GM23338 (cell line): ENCODE measurements at regions not wholly inside any gene's neighbourhood (a gene's known extent, or its start where the extent isn't known, plus 50 kb on each side); places are given as distances from the start of the nearest gene placed in this dataset.
A peak's percentile ranks its signal among the peaks of the same experiment; 100 is the strongest.

Experiments used
- ATAC-seq: fragments of 200-7000 bp; cut with Tn5 transposase; 3 replicates; pipeline ENCODE4 v1.9.1; 2020
- DNase-seq: peaks from one replicate; pipeline ENCODE4 v3.0.0-alpha.2; 2015; ENCODE audit warnings: low spot score
- H2AFZ ChIP-seq: fragments of 200-600 bp; sonication (generic); 2 replicates; pipeline ENCODE4 v1.8.0; 2016; ENCODE audit warnings: antibody characterized with exemption, mild to moderate bottlenecking, moderate library complexity
- H3F3A ChIP-seq: fragments of 200-600 bp; sonication (generic); replicated peaks from 2 replicates; pipeline ENCODE4 v1.8.0; 2017; ENCODE audit warnings: antibody characterized with exemption, mixed run types, low read depth
- H3K27ac ChIP-seq: fragments of 200-600 bp; sonication (generic); 2 replicates; pipeline ENCODE4 v1.6.1; 2016; ENCODE audit warnings: low read depth
- H3K27me3 ChIP-seq: fragments of 200-600 bp; sonication (generic); 2 replicates; pipeline ENCODE4 v1.8.0; 2016; ENCODE audit warnings: mild to moderate bottlenecking, mixed run types, moderate library complexity; ENCODE audit not compliant: insufficient read depth
- H3K36me3 ChIP-seq: fragments of 200-600 bp; sonication (generic); 2 replicates; pipeline ENCODE4 v1.8.0; 2016; ENCODE audit warnings: mild to moderate bottlenecking; ENCODE audit not compliant: insufficient read depth
- H3K4me1 ChIP-seq: fragments of 200-600 bp; sonication (generic); 2 replicates; pipeline ENCODE4 v1.8.0; 2016; ENCODE audit warnings: mild to moderate bottlenecking, moderate library complexity; ENCODE audit not compliant: insufficient read depth
- H3K4me2 ChIP-seq: fragments of 200-600 bp; sonication (generic); 2 replicates; pipeline ENCODE4 v1.7.1; 2017; ENCODE audit warnings: mixed run types
- H3K4me3 ChIP-seq: fragments of 200-600 bp; sonication (generic); 2 replicates; pipeline ENCODE4 v1.6.1; 2016; ENCODE audit warnings: mixed run types
- H3K79me2 ChIP-seq: fragments of 200-600 bp; sonication (generic); replicated peaks from 2 replicates; pipeline ENCODE4 v1.8.0; 2017; ENCODE audit warnings: mild to moderate bottlenecking; ENCODE audit not compliant: insufficient read depth
- H3K9me2 ChIP-seq: fragments of 200-600 bp; sonication (generic); 2 replicates; pipeline ENCODE4 v1.8.0; 2017; ENCODE audit not compliant: insufficient read depth
- H4K20me1 ChIP-seq: fragments of 200-600 bp; sonication (generic); replicated peaks from 2 replicates; pipeline ENCODE4 v1.8.0; 2017; ENCODE audit warnings: mild to moderate bottlenecking; ENCODE audit not compliant: insufficient read depth
- H3K27ac Mint-ChIP-seq: 2 replicates; pipeline ENCODE4 v1.8.0; 2020; ENCODE audit warnings: inconsistent platforms, mild to moderate bottlenecking, moderate library complexity, mixed read lengths
- H3K27me3 Mint-ChIP-seq: 3 replicates; pipeline ENCODE4 v1.8.0; 2022; ENCODE audit warnings: low read depth, mild to moderate bottlenecking, moderate library complexity, mixed read lengths, inconsistent platforms; ENCODE audit not compliant: insufficient read depth, poor library complexity
- H3K36me3 Mint-ChIP-seq: 3 replicates; pipeline ENCODE4 v1.8.0; 2021; ENCODE audit warnings: low read depth, mild to moderate bottlenecking, inconsistent platforms, moderate library complexity, mixed read lengths
- H3K4me1 Mint-ChIP-seq: 3 replicates; pipeline ENCODE4 v1.8.0; 2020; ENCODE audit warnings: mild to moderate bottlenecking, inconsistent platforms, mixed read lengths
- H3K4me3 Mint-ChIP-seq: 3 replicates; pipeline ENCODE4 v1.8.0; 2021; ENCODE audit warnings: moderate library complexity, mild to moderate bottlenecking, inconsistent platforms, mixed read lengths
- H3K9me3 Mint-ChIP-seq: 3 replicates; pipeline ENCODE4 v1.8.0; 2020; ENCODE audit warnings: moderate library complexity, mild to moderate bottlenecking, inconsistent platforms, mixed read lengths
- CREB1 ChIP-seq: fragments of 250-450 bp; sonication (Bioruptor Pico); IDR thresholded peaks from 2 replicates; pipeline ENCODE4 v1.5.0; 2020; ENCODE audit warnings: low read depth, mild to moderate bottlenecking, moderate library complexity
- CTCF ChIP-seq, 2 experiments: fragments of 200-600 bp in 1 of 2; sonication (generic) in 1 of 2; conservative IDR thresholded peaks; 2 replicates each; pipeline versions ENCODE4 v1.5.1 to v1.6.1; 2016 to 2017; ENCODE audit warnings: antibody characterized with exemption in 2 of 2, low read depth in 2 of 2, mild to moderate bottlenecking in 2 of 2, moderate library complexity in 1 of 2
- ETS1 ChIP-seq: IDR thresholded peaks from 2 replicates; pipeline ENCODE4 v1.6.1; 2016; ENCODE audit warnings: antibody characterized with exemption
- EZH2phosphoT487 ChIP-seq: fragments of 200-600 bp; sonication (generic); IDR thresholded peaks from one replicate; pipeline ENCODE4 v1.8.1; 2018; ENCODE audit warnings: antibody characterized with exemption; ENCODE audit not compliant: unreplicated experiment
- JUNB ChIP-seq: IDR thresholded peaks from one replicate; pipeline ENCODE4 v1.6.1; 2016; ENCODE audit warnings: antibody characterized with exemption; ENCODE audit not compliant: unreplicated experiment
- POLR2AphosphoS5 ChIP-seq: IDR thresholded peaks from 2 replicates; pipeline ENCODE4 v1.6.1; 2016; ENCODE audit warnings: antibody characterized with exemption, low read depth
- STAT1 ChIP-seq: IDR thresholded peaks from one replicate; pipeline ENCODE4 v1.6.1; 2016; ENCODE audit warnings: antibody characterized with exemption; ENCODE audit not compliant: unreplicated experiment
- ZNF114 ChIP-seq: fragments of 250-450 bp; sonication (Bioruptor Pico); IDR thresholded peaks from 2 replicates; pipeline ENCODE4 v1.5.0; 2020; ENCODE audit warnings: mild to moderate bottlenecking, moderate library complexity
- ZNF331 ChIP-seq: fragments of 250-450 bp; sonication (Bioruptor Pico); IDR thresholded peaks from 2 replicates; pipeline ENCODE4 v1.5.0; 2020; ENCODE audit warnings: low read depth, mild to moderate bottlenecking, moderate library complexity
- ZNF462 ChIP-seq: fragments of 250-450 bp; sonication (Bioruptor Pico); IDR thresholded peaks from 2 replicates; pipeline ENCODE4 v1.5.0; 2020; ENCODE audit warnings: mild to moderate bottlenecking, moderate library complexity

DNA sequence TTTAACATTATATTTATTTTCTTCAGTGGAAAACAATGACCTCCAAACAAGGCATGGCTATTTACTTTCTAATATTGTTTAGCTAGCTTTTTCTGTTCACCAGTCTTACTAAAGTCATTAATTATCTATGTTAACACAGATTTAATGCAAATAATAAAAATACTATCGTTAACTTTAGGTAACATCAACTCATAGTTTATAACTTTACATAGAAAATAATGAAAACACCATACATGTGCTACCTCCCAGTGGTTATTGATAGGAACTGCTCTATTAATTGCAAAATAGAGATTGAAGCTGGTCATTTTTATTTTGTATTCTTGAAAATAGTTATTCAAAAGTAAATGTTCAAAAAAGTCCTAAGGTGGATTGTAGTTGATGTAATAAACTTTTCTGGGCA lies 78.3 kb upstream of the HCN1 start:
- no peak for TF ChIP-seq JUNB
- no peak for TF ChIP-seq POLR2AphosphoS5
- TF ChIP-seq ETS1, result no peak
- peak in 1 of 2 experiments; percentile 74; a peak in 3 of 4 replicates for TF ChIP-seq CTCF (conservative IDR thresholded peaks at IDR 0.05; ENCODE audit: low read depth in 2 of 2)
- Mint-ChIP-seq H3K27me3 (no peaks in the 10 kb centered on the region), H3K36me3 (no peaks in the 10 kb centered on the region), H3K27ac (no peak overlapping the region), H3K4me3 (no peak overlapping the region), H3K9me3 (no peaks in the 10 kb centered on the region), H3K4me1 (no peaks in the 10 kb centered on the region)
- ATAC-seq (no peak), DNase-seq (peak; percentile 26)
- H3K9me2 ChIP-seq, result no peaks in the 10 kb centered on the region
- no peaks in the 10 kb centered on the region for H3F3A ChIP-seq
- H3K4me2 ChIP-seq, result no peak overlapping the region
- H2AFZ ChIP-seq, result no peak overlapping the region
- H3K4me1 ChIP-seq, result no peaks in the 10 kb centered on the region
- H3K27ac ChIP-seq, result no peak overlapping the region
- no peaks in the 10 kb centered on the region for H4K20me1 ChIP-seq
- H3K4me3 ChIP-seq, result no peak overlapping the region
- no peaks in the 10 kb centered on the region for H3K79me2 ChIP-seq
- H3K27me3 ChIP-seq, result no peaks in the 10 kb centered on the region
- H3K36me3 ChIP-seq, result no peaks in the 10 kb centered on the region

- H3K27ac Mint-ChIP-seq, result no peak overlapping the region
- no peak overlapping the region for H3K4me2 ChIP-seq
- no peaks in the 10 kb centered on the region for H3K9me3 Mint-ChIP-seq
- ATAC-seq (no peak), DNase-seq (no peak)
- no peak overlapping the region for H3K4me3 ChIP-seq
- H3K27ac ChIP-seq, result no peak overlapping the region
- no peaks in the 10 kb centered on the region for H3K4me1 ChIP-seq
- no peaks in the 10 kb centered on the region for H3K36me3 Mint-ChIP-seq
- no peaks in the 10 kb centered on the region for H3F3A ChIP-seq
- H3K27me3 Mint-ChIP-seq, result no peaks in the 10 kb centered on the region
- no peak for TF ChIP-seq POLR2AphosphoS5
- TF ChIP-seq CREB1 (CRISPR knock-in tag), result no peak
- no peak for TF ChIP-seq STAT1
- no peak for TF ChIP-seq ZNF114
- TF ChIP-seq EZH2phosphoT487, result no peak
- no peak for TF ChIP-seq ZNF462 (CRISPR knock-in tag)
- TF ChIP-seq ETS1, result no peak
- TF ChIP-seq ZNF331 (CRISPR knock-in tag), result no peak
- TF ChIP-seq JUNB, result no peak
- H3K36me3 ChIP-seq, result no peaks in the 10 kb centered on the region
- no peaks in the 10 kb centered on the region for H3K79me2 ChIP-seq
- peak overlapping the region; percentile 87; the same call in 1 of the 2 replicates for H2AFZ ChIP-seq
- no peak overlapping the region for H3K4me3 Mint-ChIP-seq
- H4K20me1 ChIP-seq, result no peaks in the 10 kb centered on the region
- no peaks in the 10 kb centered on the region for H3K27me3 ChIP-seq
- H3K9me2 ChIP-seq, result no peaks in the 10 kb centered on the region
- no peaks in the 10 kb centered on the region for H3K4me1 Mint-ChIP-seq
Observed at GRCh38 chr5:45772402-45772801, 76.2 kb upstream of the HCN1 start.
